Spinal cord (tissue), 1 donor: ENCODE measurements at regions not wholly inside any gene's neighbourhood (a gene's known extent, or its start where the extent isn't known, plus 50 kb on each side); places are given as distances from the start of the nearest gene placed in this dataset. TPM values are rescaled to one million over a fixed set of nuclear protein-coding genes. Genes with fewer than 3 reads are reported as not detected.

Experiments used
- small RNA-seq: library from RNA; depleted of rRNA; stranded (forward); fragments of <200 nt; gene quantifications from one replicate; pipeline ENCODE3, GENCODE V24; 2014; ENCODE audit warnings: low replicate concordance

Small RNA genes in the stretch of these regions (small RNA-seq; reads per million reads assigned to genes)
- gene MIR221 (347 reads per million, percentile 99 among the genes with 10 or more reads in this experiment), gene MIR222 (116 reads per million, percentile 98 among the genes with 10 or more reads in this experiment), gene RF00017 (not detected), gene RF00591 (not detected)
